Glutamatergic neuron (in vitro differentiated cells): ENCODE measurements at regions not wholly inside any gene's neighbourhood (a gene's known extent, or its start where the extent isn't known, plus 50 kb on each side); places are given as distances from the start of the nearest gene placed in this dataset.
"Not testable (repeated sequence)": the region's sequence is repeated elsewhere in the genome, so short reads cannot be mapped to it uniquely, and the experiment has no call there.

Source experiments
- DNase-seq: peaks from one replicate; pipeline ENCODE4 v3.0.0; 2022
- H3K27ac Mint-ChIP-seq: one replicate; pipeline ENCODE4 v1.8.0; 2020; ENCODE audit warnings: mild to moderate bottlenecking, mixed read lengths, inconsistent platforms; ENCODE audit not compliant: unreplicated experiment
- H3K27me3 Mint-ChIP-seq: one replicate; pipeline ENCODE4 v1.8.0; 2020; ENCODE audit warnings: mild to moderate bottlenecking, moderate library complexity, mixed read lengths, inconsistent platforms; ENCODE audit not compliant: unreplicated experiment
- H3K36me3 Mint-ChIP-seq: one replicate; pipeline ENCODE4 v1.8.0; 2020; ENCODE audit warnings: mild to moderate bottlenecking, mixed read lengths, inconsistent platforms; ENCODE audit not compliant: unreplicated experiment
- H3K4me1 Mint-ChIP-seq: one replicate; pipeline ENCODE4 v1.8.0; 2020; ENCODE audit warnings: mild to moderate bottlenecking, low read depth, mixed read lengths, inconsistent platforms; ENCODE audit not compliant: unreplicated experiment
- H3K4me3 Mint-ChIP-seq: one replicate; pipeline ENCODE4 v1.8.0; 2020; ENCODE audit warnings: mild to moderate bottlenecking, mixed read lengths, inconsistent platforms; ENCODE audit not compliant: unreplicated experiment
- H3K9me3 Mint-ChIP-seq: one replicate; pipeline ENCODE4 v1.8.0; 2020; ENCODE audit warnings: mild to moderate bottlenecking, moderate library complexity, mixed read lengths, inconsistent platforms; ENCODE audit not compliant: unreplicated experiment
- TF ChIP-seq, protein P1 (sequence below): fragments of 200-600 bp; sonication (generic); IDR thresholded peaks from one replicate; pipeline ENCODE4 v1.5.0; 2021; ENCODE audit not compliant: partially characterized antibody, unreplicated experiment

DNA sequence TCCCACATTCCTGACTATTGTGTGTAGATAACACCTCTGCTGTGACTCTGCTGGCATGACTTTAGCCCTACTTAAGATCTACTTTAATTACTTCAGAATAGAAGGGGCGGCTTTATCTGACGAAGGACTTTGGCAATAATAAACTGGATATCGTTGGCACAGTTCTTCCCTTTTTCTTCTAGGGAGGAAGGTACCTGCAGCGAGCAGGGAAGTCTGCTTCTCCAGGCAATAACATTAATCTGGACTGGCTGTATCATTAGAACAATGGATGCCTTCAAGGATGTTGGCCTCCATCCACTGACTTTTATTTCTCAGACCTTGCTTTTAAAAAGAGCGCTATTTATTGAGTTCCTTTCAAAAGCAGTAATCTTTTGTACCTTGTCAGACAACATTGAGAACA, 172.6 kb upstream of the THSD7A start:
- no peaks in the 10 kb centered on the region for H3K27me3 Mint-ChIP-seq
- H3K4me3 Mint-ChIP-seq: no peak overlapping the region
- TF ChIP-seq, protein P1, sequence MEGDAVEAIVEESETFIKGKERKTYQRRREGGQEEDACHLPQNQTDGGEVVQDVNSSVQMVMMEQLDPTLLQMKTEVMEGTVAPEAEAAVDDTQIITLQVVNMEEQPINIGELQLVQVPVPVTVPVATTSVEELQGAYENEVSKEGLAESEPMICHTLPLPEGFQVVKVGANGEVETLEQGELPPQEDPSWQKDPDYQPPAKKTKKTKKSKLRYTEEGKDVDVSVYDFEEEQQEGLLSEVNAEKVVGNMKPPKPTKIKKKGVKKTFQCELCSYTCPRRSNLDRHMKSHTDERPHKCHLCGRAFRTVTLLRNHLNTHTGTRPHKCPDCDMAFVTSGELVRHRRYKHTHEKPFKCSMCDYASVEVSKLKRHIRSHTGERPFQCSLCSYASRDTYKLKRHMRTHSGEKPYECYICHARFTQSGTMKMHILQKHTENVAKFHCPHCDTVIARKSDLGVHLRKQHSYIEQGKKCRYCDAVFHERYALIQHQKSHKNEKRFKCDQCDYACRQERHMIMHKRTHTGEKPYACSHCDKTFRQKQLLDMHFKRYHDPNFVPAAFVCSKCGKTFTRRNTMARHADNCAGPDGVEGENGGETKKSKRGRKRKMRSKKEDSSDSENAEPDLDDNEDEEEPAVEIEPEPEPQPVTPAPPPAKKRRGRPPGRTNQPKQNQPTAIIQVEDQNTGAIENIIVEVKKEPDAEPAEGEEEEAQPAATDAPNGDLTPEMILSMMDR: no peak
- no peak for DNase-seq
- H3K9me3 Mint-ChIP-seq: no peaks in the 10 kb centered on the region
- no peaks in the 10 kb centered on the region for H3K36me3 Mint-ChIP-seq
- no peak overlapping the region for H3K27ac Mint-ChIP-seq
- peaks cover 10% of the 10 kb centered on the region for H3K4me1 Mint-ChIP-seq

DNA sequence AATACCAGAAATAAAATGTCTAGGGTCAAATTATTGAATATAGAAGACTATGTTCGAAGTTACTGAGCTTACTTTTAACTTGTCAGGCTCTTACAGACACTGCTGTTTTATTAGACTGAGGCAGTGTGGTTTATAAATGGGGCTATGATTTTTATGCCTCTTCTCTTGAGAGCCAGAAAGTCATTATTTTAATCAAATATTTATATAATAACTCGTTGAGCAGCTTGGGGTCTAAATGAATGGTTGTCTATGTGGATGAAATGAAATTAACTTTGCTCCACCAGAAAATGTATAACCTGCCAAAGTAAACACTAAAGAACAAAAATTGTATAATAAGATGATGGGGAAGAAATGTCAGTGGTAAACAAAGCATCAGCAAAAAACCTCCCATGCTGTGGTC, 175.6 kb upstream of the THSD7A start:
- H3K9me3 Mint-ChIP-seq: peaks cover 2% of the 10 kb centered on the region
- H3K36me3 Mint-ChIP-seq: no peaks in the 10 kb centered on the region
- H3K27me3 Mint-ChIP-seq: no peaks in the 10 kb centered on the region
- H3K27ac Mint-ChIP-seq: no peak overlapping the region
- TF ChIP-seq, protein P1: no peak
- no peak overlapping the region for H3K4me3 Mint-ChIP-seq
- H3K4me1 Mint-ChIP-seq: peaks cover 2% of the 10 kb centered on the region
- no peak for DNase-seq

DNA sequence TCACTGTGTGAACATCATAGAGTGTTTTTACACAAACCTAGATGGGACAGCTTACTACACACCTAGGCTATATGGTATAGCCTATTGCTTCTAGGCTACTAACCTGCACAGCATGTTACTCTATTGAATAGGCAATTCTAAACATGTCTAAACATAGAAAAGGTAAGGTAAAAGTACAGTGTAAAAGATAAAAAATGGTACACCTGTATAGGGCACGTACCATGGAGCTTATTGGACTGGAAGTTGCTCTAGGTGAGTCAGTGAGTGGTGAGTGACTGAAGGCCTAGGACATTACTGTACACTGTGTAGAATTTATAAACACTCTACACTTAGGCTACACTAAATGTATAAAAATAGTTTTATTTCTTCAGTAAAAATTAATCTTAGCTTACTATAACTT, 182.0 kb upstream of the THSD7A start:
- H3K27me3 Mint-ChIP-seq: no peaks in the 10 kb centered on the region
- DNase-seq: no peak
- H3K9me3 Mint-ChIP-seq: peaks cover 2% of the 10 kb centered on the region
- no peak overlapping the region for H3K4me3 Mint-ChIP-seq
- H3K27ac Mint-ChIP-seq: no peak overlapping the region
- H3K4me1 Mint-ChIP-seq: no peaks in the 10 kb centered on the region
- TF ChIP-seq, protein P1: no peak
- H3K36me3 Mint-ChIP-seq: no peaks in the 10 kb centered on the region

GRCh38 chr7:12016439-12016838, 184.4 kb upstream of the THSD7A start:
- Mint-ChIP-seq H3K4me1 (peaks cover 5% of the 10 kb centered on the region), H3K4me3 (no peak overlapping the region), H3K36me3 (no peaks in the 10 kb centered on the region), H3K27me3 (no peaks in the 10 kb centered on the region), H3K27ac (no peak overlapping the region), H3K9me3 (peaks cover 2% of the 10 kb centered on the region)
- no peak for DNase-seq
- TF ChIP-seq, protein P1: no peak

DNA sequence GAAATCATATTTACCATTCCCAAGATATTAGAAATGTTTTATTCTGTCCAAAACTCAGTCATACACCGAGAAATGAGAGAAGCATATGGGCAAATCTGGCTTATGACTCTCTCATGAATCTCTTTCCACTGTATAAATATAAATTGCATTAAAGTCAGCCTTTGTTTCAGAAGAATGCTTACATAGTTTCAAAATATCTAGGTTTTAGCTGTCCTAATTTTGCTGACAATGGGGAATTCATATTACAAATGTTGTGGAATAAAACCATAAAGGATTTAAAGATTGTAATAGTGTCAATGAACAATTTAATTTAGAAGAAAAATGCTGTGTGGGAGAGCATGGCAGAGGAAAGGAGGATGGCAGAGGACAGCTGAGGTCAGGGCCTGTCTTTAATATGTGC, 185.0 kb upstream of the THSD7A start:
- Mint-ChIP-seq H3K36me3 (no peaks in the 10 kb centered on the region), H3K9me3 (no peaks in the 10 kb centered on the region), H3K27me3 (no peaks in the 10 kb centered on the region), H3K4me1 (peaks cover 5% of the 10 kb centered on the region), H3K4me3 (no peak overlapping the region), H3K27ac (no peak overlapping the region)
- no peak for DNase-seq
- TF ChIP-seq, protein P1: no peak

DNA sequence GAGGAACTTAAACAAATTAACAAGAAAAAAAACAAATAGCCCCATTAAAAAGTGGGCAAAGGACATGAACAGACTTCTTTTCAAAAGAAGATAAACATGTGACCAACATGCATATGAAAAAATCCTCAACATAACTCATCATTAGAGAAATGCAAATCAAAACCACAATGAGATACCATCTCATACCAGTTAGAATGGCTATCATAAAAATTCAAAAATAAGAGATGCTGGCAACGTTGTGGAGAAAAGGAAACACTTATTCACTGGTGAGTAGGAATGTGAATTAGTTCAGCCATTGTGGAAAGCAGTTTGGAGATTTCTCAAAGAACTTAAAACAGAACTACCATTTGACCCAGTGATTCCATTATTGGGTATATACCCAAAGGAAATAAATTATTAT, 189.1 kb upstream of the TMEM106B start:
- H3K27ac Mint-ChIP-seq, H3K4me3 Mint-ChIP-seq, H3K27me3 Mint-ChIP-seq, H3K9me3 Mint-ChIP-seq, H3K36me3 Mint-ChIP-seq, DNase-seq, H3K4me1 Mint-ChIP-seq: not testable (repeated sequence)
